NB4 (cell line): ENCODE measurements at regions not wholly inside any gene's neighbourhood (a gene's known extent, or its start where the extent isn't known, plus 50 kb on each side); places are given as distances from the start of the nearest gene placed in this dataset.

Experiments
- MAX ChIP-seq: IDR thresholded peaks from 2 replicates; pipeline ENCODE4 v1.6.1; 2011; ENCODE audit warnings: low read depth, low read length
- MYC ChIP-seq: IDR thresholded peaks from 2 replicates; pipeline ENCODE4 v1.6.1; 2011; ENCODE audit warnings: low read depth, low read length
- POLR2A ChIP-seq: IDR thresholded peaks from 2 replicates; pipeline ENCODE4 v1.6.1; 2011; ENCODE audit warnings: mild to moderate bottlenecking; ENCODE audit not compliant: insufficient read length; ENCODE audit errors: extremely low read depth
- TF ChIP-seq, protein P1 (sequence below): IDR thresholded peaks from one replicate; pipeline ENCODE4 v1.5.1; 2012; ENCODE audit warnings: low read depth, low read length

GRCh38 chr3:28139288-28139687 lies 102.1 kb upstream of the CMC1 start:
- TF ChIP-seq, protein P1, sequence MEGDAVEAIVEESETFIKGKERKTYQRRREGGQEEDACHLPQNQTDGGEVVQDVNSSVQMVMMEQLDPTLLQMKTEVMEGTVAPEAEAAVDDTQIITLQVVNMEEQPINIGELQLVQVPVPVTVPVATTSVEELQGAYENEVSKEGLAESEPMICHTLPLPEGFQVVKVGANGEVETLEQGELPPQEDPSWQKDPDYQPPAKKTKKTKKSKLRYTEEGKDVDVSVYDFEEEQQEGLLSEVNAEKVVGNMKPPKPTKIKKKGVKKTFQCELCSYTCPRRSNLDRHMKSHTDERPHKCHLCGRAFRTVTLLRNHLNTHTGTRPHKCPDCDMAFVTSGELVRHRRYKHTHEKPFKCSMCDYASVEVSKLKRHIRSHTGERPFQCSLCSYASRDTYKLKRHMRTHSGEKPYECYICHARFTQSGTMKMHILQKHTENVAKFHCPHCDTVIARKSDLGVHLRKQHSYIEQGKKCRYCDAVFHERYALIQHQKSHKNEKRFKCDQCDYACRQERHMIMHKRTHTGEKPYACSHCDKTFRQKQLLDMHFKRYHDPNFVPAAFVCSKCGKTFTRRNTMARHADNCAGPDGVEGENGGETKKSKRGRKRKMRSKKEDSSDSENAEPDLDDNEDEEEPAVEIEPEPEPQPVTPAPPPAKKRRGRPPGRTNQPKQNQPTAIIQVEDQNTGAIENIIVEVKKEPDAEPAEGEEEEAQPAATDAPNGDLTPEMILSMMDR: no peak
- TF ChIP-seq MYC (no peak), POLR2A (no peak), MAX (no peak)
